ENCODE measurements at regions not wholly inside any gene's neighbourhood (a gene's known extent, or its start where the extent isn't known, plus 50 kb on each side); places are given as distances from the start of the nearest gene placed in this dataset.

DNA sequence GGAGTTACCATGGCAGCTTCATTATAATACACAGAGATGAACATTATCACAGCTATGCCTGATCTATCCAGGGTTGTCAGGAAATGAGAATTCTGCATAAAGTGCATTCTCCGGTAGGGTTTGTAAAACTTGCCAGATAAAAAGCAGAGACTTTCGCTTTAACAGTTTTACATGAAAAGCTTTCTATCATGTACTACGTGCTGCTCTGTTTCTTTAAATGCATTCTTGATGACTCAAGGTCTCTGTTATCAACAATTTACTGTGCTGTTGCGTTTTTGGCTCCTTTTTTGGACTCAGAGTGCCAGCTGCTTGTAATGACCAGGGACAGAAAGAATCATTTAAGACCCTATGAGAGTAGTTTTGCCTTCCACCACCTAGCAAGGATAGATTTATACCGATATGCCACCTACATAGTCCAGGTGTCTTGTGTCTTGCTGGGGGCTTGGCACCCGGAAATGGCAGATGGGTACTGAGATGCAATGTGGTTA, 371.2 kb downstream of the BTG1 start:
- TF ChIP-seq POLR2A (IDR thresholded peaks at IDR 0.05), result no peak
- TF ChIP-seq, protein P1, sequence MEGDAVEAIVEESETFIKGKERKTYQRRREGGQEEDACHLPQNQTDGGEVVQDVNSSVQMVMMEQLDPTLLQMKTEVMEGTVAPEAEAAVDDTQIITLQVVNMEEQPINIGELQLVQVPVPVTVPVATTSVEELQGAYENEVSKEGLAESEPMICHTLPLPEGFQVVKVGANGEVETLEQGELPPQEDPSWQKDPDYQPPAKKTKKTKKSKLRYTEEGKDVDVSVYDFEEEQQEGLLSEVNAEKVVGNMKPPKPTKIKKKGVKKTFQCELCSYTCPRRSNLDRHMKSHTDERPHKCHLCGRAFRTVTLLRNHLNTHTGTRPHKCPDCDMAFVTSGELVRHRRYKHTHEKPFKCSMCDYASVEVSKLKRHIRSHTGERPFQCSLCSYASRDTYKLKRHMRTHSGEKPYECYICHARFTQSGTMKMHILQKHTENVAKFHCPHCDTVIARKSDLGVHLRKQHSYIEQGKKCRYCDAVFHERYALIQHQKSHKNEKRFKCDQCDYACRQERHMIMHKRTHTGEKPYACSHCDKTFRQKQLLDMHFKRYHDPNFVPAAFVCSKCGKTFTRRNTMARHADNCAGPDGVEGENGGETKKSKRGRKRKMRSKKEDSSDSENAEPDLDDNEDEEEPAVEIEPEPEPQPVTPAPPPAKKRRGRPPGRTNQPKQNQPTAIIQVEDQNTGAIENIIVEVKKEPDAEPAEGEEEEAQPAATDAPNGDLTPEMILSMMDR (IDR thresholded peaks at IDR 0.05), result no peak

All from right lobe of liver (tissue), 4 donors.